Liver (tissue), 7 donors: ENCODE measurements at regions not wholly inside any gene's neighbourhood (a gene's known extent, or its start where the extent isn't known, plus 50 kb on each side); places are given as distances from the start of the nearest gene placed in this dataset.
"Not testable (repeated sequence)": the region's sequence is repeated elsewhere in the genome, so short reads cannot be mapped to it uniquely, and the experiment has no call there.

Experiments used
- DNase-seq: peaks from one replicate; pipeline ENCODE4 v3.0.0-alpha.2; 2017; ENCODE audit warnings: low spot score
- H3K27ac ChIP-seq, 2 donors: one replicate each; pipeline ENCODE4 v1.7.0; 2013; ENCODE audit warnings: inconsistent platforms in 2 of 2, low read length in 2 of 2, control low read depth in 1 of 2, low read depth in 1 of 2, mild to moderate bottlenecking in 1 of 2
- H3K27me3 ChIP-seq, 4 donors: one replicate each; pipeline versions ENCODE4 v1.6.1 to v1.7.0; 2013; ENCODE audit warnings: low read length in 3 of 4, inconsistent platforms in 1 of 4, mild to moderate bottlenecking in 1 of 4, moderate library complexity in 1 of 4; ENCODE audit not compliant: control insufficient read depth in 4 of 4, insufficient read depth in 4 of 4
- H3K36me3 ChIP-seq, 4 donors: one replicate each; pipeline versions ENCODE4 v1.6.1 to v1.7.0; 2013; ENCODE audit warnings: low read length in 3 of 4, mild to moderate bottlenecking in 3 of 4, low read depth in 1 of 4, moderate library complexity in 1 of 4; ENCODE audit not compliant: control insufficient read depth in 4 of 4, insufficient read depth in 3 of 4
- H3K4me1 ChIP-seq, 4 donors: one replicate each; pipeline versions ENCODE4 v1.6.1 to v1.7.0; 2013; ENCODE audit warnings: low read length in 3 of 4, mild to moderate bottlenecking in 3 of 4, moderate library complexity in 1 of 4; ENCODE audit not compliant: control insufficient read depth in 4 of 4, insufficient read depth in 4 of 4
- H3K4me3 ChIP-seq, 3 donors: one replicate each; pipeline versions ENCODE4 v1.6.1 to v1.7.0; 2013; ENCODE audit warnings: low read length in 3 of 3, control low read depth in 1 of 3, low read depth in 1 of 3, mild to moderate bottlenecking in 1 of 3
- H3K9ac ChIP-seq, 2 donors: one replicate each; pipeline ENCODE4 v1.7.0; 2013; ENCODE audit warnings: low read length in 2 of 2, mild to moderate bottlenecking in 2 of 2, moderate library complexity in 2 of 2, control low read depth in 1 of 2, low read depth in 1 of 2
- H3K9me3 ChIP-seq, 4 donors: one replicate each; pipeline versions ENCODE4 v1.6.1 to v1.7.0; 2013; ENCODE audit warnings: low read length in 3 of 4; ENCODE audit not compliant: control insufficient read depth in 4 of 4
- EGR1 ChIP-seq, 2 donors: IDR thresholded peaks; 2 replicates each; pipeline ENCODE4 v1.6.1; 2016 to 2018; ENCODE audit warnings: antibody characterized with exemption in 2 of 2, low read depth in 2 of 2
- GABPA ChIP-seq, 2 donors: IDR thresholded peaks in 1 of 2; conservative IDR thresholded peaks in 1 of 2; 2 replicates each; pipeline ENCODE4 v1.6.1; 2016; ENCODE audit warnings: antibody characterized with exemption in 2 of 2, mild to moderate bottlenecking in 1 of 2, moderate library complexity in 1 of 2
- HNF4A ChIP-seq, 2 donors: conservative IDR thresholded peaks; 2 replicates each; pipeline ENCODE4 v1.6.1; 2016; ENCODE audit warnings: antibody characterized with exemption in 2 of 2, mild to moderate bottlenecking in 2 of 2
- JUND ChIP-seq, 2 donors: IDR thresholded peaks; 2 replicates each; pipeline ENCODE4 v1.6.1; 2016; ENCODE audit warnings: antibody characterized with exemption in 2 of 2
- NR2F2 ChIP-seq: IDR thresholded peaks from 2 replicates; pipeline ENCODE4 v1.6.1; 2016; ENCODE audit warnings: antibody characterized with exemption
- RAD21 ChIP-seq, 2 donors: IDR thresholded peaks; 2 replicates each; pipeline ENCODE4 v1.6.1; 2016; ENCODE audit warnings: antibody characterized with exemption in 2 of 2, mild to moderate bottlenecking in 2 of 2
- REST ChIP-seq: IDR thresholded peaks from 2 replicates; pipeline ENCODE4 v1.6.1; 2016; ENCODE audit warnings: antibody characterized with exemption, mild to moderate bottlenecking
- RXRA ChIP-seq, 2 donors: IDR thresholded peaks; 2 replicates each; pipeline ENCODE4 v1.6.1; 2017 to 2018; ENCODE audit warnings: antibody characterized with exemption in 2 of 2, mild to moderate bottlenecking in 1 of 2
- SP1 ChIP-seq: IDR thresholded peaks from 2 replicates; pipeline ENCODE4 v1.6.1; 2018; ENCODE audit warnings: antibody characterized with exemption, mild to moderate bottlenecking
- ZBTB33 ChIP-seq: IDR thresholded peaks from 2 replicates; pipeline ENCODE4 v1.6.1; 2016; ENCODE audit warnings: antibody characterized with exemption
- WGBS: extraction: QIAGEN DNeasy Blood & Tissue Kit; methylation state at CpG from one replicate; pipeline ENCODE4 v1.1.7; 2013; 5-methylcytosine and 5-hydroxymethylcytosine counted together
- TF ChIP-seq, protein P1 (sequence below): IDR thresholded peaks from 2 replicates; pipeline ENCODE4 v1.6.1; 2016; ENCODE audit warnings: antibody characterized with exemption
- donor health status: healthy.
- donor health status: healthy.
- donor health status: healthy.
- donor health status: healthy.

DNA sequence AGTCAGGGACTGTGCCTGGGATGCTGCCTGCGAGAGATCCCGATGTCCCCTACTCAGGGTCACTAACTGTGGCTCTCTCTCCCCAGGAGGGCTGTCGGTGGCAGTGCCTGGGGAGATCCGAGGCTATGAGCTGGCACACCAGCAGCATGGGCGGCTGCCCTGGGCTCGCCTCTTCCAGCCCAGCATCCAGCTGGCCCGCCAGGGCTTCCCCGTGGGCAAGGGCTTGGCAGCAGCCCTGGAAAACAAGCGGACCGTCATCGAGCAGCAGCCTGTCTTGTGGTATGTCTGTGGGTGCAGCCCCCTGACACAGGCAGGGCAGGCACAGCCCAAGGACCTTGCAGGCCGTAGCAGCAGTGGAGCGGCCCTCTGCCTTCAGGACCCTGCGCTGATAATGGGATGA, 3088.9 kb downstream of the RPIA start:
- not testable (repeated sequence) for H3K4me1 ChIP-seq, DNase-seq, H3K36me3 ChIP-seq, H3K9ac ChIP-seq, H3K4me3 ChIP-seq, H3K27me3 ChIP-seq, H3K9me3 ChIP-seq, H3K27ac ChIP-seq
- WGBS = 92% methylated on average over 14 of the region's 14 CpGs

- H3K36me3 ChIP-seq, H3K9ac ChIP-seq, H3K27me3 ChIP-seq, H3K27ac ChIP-seq, H3K4me1 ChIP-seq, H3K9me3 ChIP-seq, DNase-seq: not testable (repeated sequence)
- under 1% methylated on average over 26 of the region's 60 CpGs for WGBS
- peak overlapping the region in 1 of 3 donors; percentile 29 for H3K4me3 ChIP-seq
These were observed 3061.8 kb upstream of the TEKT4 start for GRCh38 chr2:91809391-91809790.

DNA sequence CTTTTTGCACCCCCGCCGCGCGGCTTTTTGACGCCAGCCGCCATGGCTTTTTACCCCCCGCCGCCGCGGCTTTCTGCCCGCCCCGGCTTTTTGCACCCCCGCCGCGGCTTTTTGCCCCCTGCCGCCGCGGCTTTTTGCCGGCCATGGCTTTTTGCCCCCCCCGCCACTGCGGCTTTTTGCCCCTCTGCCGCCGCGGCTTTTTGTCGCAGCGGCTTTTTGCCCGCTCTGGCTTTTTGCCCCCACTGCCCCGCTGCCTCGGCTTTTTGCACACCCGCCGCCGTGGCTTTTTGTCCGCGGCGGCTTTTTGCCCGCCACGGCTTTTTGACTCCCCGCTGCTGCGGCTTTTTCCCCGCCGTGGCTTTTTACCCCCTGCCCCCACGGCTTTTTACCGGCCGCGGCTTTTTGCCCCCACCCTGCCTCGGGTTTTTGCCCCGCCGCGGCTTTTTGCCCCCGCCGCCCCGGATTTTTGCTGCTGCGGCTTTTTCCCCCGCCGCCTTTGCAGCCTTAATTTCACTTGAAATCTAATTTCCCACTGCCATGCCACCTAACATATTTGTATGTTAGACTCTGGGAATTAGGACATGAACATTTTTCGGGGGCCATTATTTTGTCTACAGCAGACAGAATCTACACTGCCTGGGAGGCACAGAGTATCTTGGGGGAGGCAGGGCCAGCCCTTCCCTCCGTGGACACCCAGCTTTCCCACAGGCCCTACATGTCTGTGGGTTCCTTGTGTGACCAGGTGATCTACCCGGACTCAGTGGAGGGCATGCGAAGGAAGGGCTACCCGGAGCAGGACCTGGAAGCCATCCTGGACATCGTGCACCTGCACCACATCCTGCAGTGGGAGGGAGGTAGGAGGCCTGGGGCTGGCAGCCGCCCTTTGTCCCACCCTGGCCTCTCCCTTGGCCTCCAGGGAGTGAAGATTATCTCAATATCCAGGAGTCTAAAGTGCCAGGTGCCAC, 3031.0 kb upstream of the TEKT4 start:
- no peak for TF ChIP-seq ZBTB33
- no peak for TF ChIP-seq SP1
- no peak for TF ChIP-seq EGR1 (IDR thresholded peaks at IDR 0.05; ENCODE audit: low read depth in 2 of 2)
- TF ChIP-seq GABPA (IDR thresholded peaks at IDR 0.05 in 1 of 2, conservative IDR thresholded peaks at IDR 0.05 in 1 of 2) = no peak
- no peak for TF ChIP-seq RAD21 (IDR thresholded peaks at IDR 0.05)
- TF ChIP-seq HNF4A (conservative IDR thresholded peaks at IDR 0.05) = no peak
- TF ChIP-seq REST = no peak
- TF ChIP-seq RXRA (IDR thresholded peaks at IDR 0.05) = no peak
- TF ChIP-seq, protein P1, sequence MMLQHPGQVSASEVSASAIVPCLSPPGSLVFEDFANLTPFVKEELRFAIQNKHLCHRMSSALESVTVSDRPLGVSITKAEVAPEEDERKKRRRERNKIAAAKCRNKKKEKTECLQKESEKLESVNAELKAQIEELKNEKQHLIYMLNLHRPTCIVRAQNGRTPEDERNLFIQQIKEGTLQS = no peak
- TF ChIP-seq JUND (IDR thresholded peaks at IDR 0.05) = no peak
- no peak for TF ChIP-seq NR2F2
- Histone ChIP-seq H3K4me3 (peak overlapping the region in 1 of 3 donors; percentile 40), H3K9me3 (no peaks in the 10 kb centered on the region), H3K36me3 (no peaks in the 10 kb centered on the region), H3K27ac (no peak overlapping the region), H3K9ac (no peak overlapping the region), H3K4me1 (peaks cover 0 to 5% (median 0%) of the 10 kb centered on the region in 4 donors), H3K27me3 (no peaks in the 10 kb centered on the region)
- WGBS = 15% methylated on average over 62 of the region's 62 CpGs
- no peak for DNase-seq

GRCh38 chr2:91842264-91842663, 3029.0 kb upstream of the TEKT4 start:
- H3K36me3 ChIP-seq, DNase-seq, H3K4me1 ChIP-seq, H3K27me3 ChIP-seq, H3K27ac ChIP-seq, H3K4me3 ChIP-seq, H3K9ac ChIP-seq, H3K9me3 ChIP-seq: not testable (repeated sequence)
- 92% methylated on average over 12 of the region's 12 CpGs for WGBS

DNA sequence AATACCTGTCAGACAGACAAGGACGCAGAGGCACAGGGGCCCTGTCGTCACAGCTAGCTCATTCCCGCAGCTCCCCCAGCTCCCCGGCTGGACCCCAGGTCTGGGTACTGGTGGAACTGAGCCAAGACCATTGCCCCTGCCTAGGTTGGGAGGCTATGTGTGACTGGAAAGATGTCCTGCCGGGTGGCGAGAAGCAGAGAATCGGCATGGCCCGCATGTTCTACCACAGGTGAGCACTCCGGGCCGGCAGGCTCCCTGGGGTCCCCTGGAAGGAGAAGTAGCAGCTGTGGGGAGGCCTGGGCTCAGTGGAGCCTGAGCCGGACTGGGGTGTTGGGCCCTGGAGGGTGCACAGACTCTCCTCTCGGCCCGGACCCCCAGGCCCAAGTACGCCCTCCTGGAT, 3028.3 kb upstream of the TEKT4 start:
- not testable (repeated sequence) for DNase-seq, H3K36me3 ChIP-seq
- 93% methylated on average over 14 of the region's 14 CpGs for WGBS

More for the DNA sequence above, 3028.3 kb upstream of the TEKT4 start:
- H3K9ac ChIP-seq, H3K27ac ChIP-seq, H3K27me3 ChIP-seq, H3K4me3 ChIP-seq, H3K9me3 ChIP-seq, H3K4me1 ChIP-seq: not testable (repeated sequence)
